NCI-H1105 treated with DMSO at 0.1 percent for 48 hours (cell line): ENCODE measurements at regions not wholly inside any gene's neighbourhood (a gene's known extent, or its start where the extent isn't known, plus 50 kb on each side); places are given as distances from the start of the nearest gene placed in this dataset.

Source experiments
- DNase-seq: peaks from one replicate; lab custom pipeline; 2025; lab: John Stamatoyannopoulos, UW

DNA sequence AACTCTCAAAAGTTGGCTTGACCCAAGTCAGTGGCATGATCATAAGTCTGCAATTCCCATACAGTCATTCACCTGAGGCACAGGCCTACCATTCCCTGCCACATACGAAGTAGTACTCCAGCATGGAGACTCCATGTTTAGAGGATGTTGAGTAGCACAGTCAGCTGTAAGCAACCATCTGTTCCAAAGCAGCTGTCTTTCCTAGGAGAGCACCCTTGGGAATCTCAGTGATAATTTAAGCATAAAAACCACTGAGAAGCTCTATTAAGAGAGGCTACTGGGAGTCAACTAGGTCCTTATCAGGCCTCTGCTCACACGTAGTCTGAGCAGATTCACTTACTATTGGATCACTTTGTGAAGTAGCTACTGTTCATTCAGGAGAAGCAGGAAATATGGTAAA lies 61.6 kb upstream of the UNC5B start:
- DNase-seq = no peak

DNA sequence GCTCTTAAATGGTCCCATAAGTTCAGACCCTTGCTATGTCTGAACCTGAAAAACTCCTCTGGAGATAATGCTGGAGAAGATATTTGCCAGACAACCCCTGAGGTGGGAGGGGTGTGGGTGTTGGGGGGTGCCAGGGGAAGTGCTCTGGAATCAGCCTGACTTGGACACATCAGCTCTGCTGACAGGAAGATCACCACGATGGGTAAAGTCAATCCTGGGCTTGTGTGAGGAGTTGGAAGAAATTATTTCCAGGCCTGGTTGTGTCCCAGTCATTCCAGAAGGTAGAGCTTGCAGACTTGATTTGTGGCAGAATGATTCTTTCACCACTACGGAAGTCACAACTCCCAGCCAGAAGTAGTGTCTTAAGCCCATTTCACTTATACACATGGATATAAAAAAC lies 60.3 kb upstream of the UNC5B start:
- no peak for DNase-seq

DNA sequence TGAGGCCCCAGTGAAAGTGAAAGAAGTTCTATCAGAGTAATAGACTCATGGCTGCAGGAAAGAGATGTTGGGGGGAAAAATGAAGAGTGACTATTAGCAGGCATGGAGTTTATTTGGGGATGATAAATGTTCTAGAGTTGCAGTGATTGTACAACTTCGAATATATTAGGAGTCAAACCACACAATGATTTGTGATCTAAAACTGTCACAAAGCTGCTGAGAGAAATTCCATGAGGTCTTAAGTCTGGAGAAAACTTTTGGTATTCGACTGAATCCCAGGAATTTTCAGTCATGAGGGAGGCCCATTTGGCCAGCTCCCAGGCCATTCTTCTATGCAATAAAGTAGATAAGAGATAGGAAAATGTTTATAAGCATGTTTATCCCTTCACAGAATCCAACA lies 55.9 kb upstream of the UNC5B start:
- no peak for DNase-seq

DNA sequence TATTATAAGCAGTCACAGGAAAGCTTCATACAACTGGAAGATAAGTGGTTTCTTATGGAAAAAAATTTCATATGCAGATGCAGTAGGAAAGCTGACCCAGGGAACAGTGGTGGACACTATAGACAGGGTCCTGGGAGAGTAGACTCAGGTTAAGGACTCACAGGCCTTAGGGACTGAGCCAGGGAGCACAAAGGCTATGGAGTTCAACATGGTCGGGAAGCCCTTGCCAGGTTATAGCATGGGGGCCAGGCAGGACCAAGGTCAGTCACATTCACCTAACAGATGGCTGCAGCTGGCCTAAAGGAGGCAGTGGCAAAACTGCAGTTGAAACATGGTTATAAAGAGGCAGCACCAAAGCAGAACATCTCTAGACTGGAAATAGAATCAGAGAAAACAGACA lies 54.9 kb upstream of the UNC5B start:
- DNase-seq = no peak

DNA sequence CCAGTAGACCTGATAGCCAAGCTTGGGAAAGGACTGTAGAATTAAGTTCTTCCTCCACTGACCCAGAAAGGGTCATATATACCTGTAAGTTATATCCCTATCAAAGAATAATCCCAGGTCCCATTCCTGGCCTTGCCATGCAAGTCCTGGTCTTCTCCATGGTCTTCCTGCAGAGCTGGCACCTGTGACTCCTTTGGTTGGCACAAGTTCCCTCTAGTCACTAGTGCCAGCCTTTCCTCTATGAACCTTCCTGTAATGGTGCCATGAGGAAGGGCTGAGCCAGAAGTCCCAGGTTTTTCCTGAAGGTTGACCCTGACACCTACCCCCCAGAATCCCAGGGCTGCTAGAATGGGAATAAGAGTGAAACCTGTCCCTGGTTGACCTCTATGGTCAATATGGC lies 54.1 kb upstream of the UNC5B start:
- DNase-seq = no peak

DNA sequence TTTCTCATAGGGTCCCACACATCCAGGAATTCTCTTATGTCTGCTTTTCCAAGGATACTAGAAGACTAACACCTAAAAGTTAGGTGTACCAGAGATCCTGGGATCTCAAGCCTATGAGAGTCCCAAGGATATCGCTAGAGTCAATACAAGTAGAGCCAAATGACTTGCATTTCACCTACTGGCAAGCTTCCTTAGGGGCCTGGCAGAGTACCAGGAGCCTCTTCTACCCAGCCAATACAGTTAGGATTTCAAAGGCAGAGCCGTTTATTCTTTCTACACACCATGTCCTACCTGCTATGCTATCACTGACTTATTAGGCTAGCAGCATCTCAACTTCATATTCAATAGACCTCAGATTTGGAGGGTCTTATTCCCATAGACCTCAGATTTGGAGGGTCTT lies 53.5 kb upstream of the UNC5B start:
- no peak for DNase-seq

DNA sequence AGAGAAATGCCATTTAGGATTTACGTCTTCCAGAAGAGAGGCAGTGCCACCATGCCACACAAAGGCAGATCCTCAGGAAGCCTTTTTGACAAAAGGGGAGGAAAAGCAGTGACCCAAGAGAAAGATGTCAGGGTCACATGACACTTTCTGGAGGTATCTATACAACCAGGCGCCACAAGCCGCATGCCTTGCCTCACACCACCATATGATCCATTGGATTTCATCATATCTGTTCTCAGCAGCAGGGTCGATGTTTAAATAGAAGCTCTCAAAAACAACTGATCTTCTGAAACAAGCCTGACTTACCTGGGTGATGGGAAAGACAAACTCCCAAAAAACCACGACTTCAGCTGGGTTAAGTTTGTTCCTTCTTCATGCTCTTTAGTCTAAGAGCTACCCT lies 52.5 kb upstream of the UNC5B start:
- DNase-seq = no peak

DNA sequence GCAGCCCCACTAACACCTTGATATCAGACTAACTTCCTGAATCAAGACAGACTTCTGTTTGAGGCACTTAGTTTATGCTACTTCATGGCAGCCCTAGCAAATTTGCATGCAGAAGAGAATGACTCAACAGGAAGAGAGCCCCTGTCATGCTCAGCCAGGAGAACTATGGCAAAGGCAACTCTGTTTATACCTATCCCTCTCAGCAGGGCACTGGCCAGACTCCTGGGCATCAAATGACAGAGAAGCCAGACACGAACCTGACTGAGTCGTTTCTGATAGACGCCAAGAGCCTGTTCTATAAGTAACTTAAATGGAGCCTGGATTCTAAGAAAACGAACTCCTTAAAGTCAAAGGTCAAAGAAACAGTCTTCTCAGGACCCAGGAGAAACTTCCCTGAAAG lies 50.9 kb upstream of the UNC5B start:
- no peak for DNase-seq
